ENCODE measurements at regions not wholly inside any gene's neighbourhood (a gene's known extent, or its start where the extent isn't known, plus 50 kb on each side); places are given as distances from the start of the nearest gene placed in this dataset.
A peak's percentile ranks its signal among the peaks of the same experiment; 100 is the strongest.

GRCh38 chr16:55257966-55258613, 65.9 kb upstream of the IRX6 start:
- peak; percentile 96 for TF ChIP-seq CTCF (conservative IDR thresholded peaks at IDR 0.05; ENCODE audit: low read length)
- TF ChIP-seq EZH2phosphoT487 (IDR thresholded peaks at IDR 0.05; ENCODE audit: borderline replicate concordance), result no peak

Measured in Loucy (cell line).